GM12874 (cell line): ENCODE measurements at regions not wholly inside any gene's neighbourhood (a gene's known extent, or its start where the extent isn't known, plus 50 kb on each side); places are given as distances from the start of the nearest gene placed in this dataset.

Experiments
- TF ChIP-seq, protein P1 (sequence below): IDR thresholded peaks from 2 replicates; pipeline ENCODE4 v1.5.1; 2011; ENCODE audit warnings: low read depth, mild to moderate bottlenecking, control low read depth, low read length, moderate library complexity; ENCODE audit not compliant: insufficient read depth

DNA sequence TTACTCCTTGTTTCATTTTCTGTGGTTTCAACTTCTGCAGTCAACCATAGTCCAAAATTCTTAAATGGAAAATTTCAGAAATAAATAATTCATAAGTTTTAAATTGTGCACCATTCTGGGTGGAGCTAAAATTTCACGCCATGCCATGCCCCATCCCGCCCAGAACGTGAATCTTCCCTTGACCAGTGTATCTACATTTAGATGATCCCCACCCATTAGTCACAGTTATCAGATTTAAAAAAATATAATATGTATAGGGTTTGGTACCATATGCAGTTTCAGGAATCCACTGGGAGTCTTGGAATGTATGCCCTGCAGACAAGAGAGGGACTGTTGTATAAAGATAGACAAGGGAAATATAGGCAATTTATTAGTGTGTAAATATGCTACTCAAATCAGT is 759.7 kb upstream of the ZNF608 start:
- TF ChIP-seq, protein P1, sequence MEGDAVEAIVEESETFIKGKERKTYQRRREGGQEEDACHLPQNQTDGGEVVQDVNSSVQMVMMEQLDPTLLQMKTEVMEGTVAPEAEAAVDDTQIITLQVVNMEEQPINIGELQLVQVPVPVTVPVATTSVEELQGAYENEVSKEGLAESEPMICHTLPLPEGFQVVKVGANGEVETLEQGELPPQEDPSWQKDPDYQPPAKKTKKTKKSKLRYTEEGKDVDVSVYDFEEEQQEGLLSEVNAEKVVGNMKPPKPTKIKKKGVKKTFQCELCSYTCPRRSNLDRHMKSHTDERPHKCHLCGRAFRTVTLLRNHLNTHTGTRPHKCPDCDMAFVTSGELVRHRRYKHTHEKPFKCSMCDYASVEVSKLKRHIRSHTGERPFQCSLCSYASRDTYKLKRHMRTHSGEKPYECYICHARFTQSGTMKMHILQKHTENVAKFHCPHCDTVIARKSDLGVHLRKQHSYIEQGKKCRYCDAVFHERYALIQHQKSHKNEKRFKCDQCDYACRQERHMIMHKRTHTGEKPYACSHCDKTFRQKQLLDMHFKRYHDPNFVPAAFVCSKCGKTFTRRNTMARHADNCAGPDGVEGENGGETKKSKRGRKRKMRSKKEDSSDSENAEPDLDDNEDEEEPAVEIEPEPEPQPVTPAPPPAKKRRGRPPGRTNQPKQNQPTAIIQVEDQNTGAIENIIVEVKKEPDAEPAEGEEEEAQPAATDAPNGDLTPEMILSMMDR = no peak

DNA sequence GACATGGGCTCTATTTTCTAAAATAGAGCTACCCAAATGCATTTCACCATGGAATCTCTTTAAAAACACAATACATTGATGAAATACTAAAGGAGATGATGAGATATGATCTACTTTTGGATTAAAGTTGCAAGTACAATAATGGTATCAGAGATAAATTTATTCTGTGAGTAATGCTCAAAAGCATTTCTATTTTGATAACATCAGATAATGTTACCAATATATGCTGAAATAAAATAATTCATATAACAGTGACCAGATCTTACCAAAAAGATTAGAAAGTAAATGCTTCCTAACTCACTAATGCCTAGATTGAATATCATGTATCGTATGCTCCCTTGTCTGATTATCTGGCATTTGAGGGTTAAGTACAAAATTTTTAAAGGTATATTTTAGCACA is 761.8 kb upstream of the ZNF608 start:
- TF ChIP-seq, protein P1 = no peak

DNA sequence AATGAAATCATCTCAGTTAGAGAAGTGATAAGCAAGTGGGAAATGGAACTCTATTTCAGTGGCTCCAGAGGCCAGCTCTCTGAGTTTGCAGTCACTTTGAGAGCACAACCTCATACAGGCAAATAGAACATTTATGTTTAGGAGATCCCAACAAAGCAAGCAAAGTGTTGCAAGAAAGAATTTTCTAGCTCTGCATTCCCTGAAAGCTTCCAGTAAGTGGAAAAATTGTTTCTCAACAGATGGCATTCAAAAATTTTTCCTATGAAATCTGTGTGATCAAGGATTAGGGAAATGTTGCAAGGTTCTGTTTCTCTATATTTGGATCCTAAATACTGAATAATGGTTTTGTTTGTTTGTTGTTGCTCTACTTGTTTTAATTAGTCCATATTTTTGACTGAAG is 764.2 kb upstream of the ZNF608 start:
- TF ChIP-seq, protein P1 = no peak

DNA sequence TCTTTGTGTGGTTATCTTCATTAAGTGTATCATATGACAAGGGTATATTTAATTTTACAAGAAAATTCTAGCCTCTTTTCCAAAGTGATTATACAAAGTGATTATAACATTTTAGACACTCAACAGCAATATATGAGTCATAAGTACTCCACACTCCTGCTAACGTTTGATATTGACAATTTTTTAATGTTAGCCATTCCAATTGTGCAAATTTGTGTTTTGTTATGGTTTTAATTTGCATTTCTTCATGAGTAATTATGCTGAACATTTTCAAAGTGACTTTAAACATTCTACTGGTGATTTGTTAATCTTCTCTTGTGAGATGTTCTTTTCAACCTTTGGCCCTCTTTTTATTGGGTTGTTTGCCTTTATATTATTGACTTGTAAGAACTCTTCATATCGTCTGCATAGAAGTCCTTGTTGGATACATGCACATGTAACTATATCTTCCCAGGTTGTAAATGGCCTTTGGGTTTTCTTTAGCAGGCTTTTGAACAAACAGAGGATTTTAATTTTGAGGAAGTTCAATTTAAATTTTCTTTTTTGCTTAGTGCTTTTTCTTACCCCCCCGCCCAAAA is 771.6 kb upstream of the ZNF608 start:
- TF ChIP-seq, protein P1 = no peak

DNA sequence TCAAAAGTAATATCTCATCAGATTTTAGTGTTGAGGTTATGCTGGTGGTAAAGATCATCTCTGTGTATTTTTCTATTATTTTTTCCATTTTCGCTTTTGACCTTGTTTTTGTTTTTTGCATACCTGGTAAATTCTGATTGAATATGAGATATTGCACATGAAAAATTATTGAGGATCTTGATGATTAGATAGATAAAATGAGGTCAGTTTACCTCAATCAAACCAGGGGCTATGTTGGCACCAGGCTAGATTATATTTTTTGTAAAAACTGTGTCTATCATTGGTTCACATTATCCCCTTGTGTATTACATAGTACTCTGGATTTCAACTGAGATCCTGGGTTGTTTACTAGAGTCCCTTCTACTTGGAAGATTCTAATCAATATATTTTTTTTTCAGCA is 774.9 kb upstream of the ZNF608 start:
- TF ChIP-seq, protein P1 = no peak

DNA sequence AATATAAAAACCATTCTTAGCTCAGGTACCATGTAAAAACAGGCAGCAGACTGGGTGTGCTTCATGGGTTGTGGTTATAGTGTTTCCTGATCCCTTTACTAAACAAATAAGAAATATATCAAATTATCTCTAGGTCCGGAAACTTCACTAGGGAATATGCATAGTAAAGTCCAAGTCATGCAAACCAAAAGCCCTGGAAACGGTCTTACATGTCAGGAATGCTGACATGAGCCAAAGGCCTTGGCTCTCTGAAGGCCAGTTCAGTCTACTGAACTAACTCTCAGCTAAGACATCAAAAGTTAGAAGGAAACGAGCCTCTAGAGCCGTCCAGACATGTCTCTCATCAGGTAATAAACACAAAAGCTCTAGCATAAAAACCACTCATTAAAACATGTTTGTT is 778.9 kb upstream of the ZNF608 start:
- TF ChIP-seq, protein P1 = no peak

DNA sequence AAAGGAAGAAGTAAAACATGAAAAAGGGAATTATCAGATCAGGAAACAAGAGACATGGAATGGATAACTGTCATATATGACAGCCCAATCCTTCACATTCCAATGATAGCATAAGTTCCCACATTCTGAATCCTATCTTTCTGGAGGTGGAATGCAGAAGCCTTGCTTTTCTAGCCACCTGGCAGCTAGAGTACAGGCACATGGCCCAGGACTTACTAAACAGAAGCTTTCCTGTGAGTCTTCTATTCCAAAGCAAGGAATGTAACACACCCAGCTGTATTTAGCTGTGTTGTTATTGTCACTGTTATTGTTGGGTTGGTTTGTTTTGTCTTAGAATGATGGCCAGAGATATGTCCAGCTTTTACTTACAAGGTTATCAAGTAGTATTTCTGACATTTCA is 780.5 kb upstream of the ZNF608 start:
- TF ChIP-seq, protein P1 = no peak
